ENCODE measurements at regions not wholly inside any gene's neighbourhood (a gene's known extent, or its start where the extent isn't known, plus 50 kb on each side); places are given as distances from the start of the nearest gene placed in this dataset.

DNA sequence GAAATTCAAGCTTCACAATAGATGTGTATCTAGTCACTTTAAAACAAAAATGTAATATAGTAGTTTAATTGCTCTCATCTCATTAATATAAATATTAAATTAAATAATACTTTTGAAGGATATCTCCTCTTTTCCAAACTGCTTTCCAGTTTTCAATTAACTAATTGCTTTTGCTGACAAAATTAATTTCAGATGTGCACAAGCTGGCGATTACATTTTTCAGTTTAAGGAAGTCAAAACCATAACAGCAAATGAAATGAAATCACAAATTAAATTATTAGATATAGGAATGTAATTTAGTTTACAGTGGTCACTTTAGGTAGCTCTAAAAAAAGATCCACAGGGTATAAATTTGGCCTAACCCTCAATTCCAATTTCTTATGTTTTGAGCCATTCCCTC, 362.1 kb downstream of the SLC6A15 start:
- Histone ChIP-seq H3K4me3 (no peak overlapping the region), H3K9me3 (no peaks in the 10 kb centered on the region), H3K4me1 (no peaks in the 10 kb centered on the region), H3K36me3 (ENCODE audit: low read depth, missing control alignments) (no peaks in the 10 kb centered on the region), H3K27me3 (no peaks in the 10 kb centered on the region), H3K27ac (no peak overlapping the region)
- TF ChIP-seq POLR2A (IDR thresholded peaks at IDR 0.05) (no peak), CTCF (IDR thresholded peaks at IDR 0.05) (no peak)
- 76 to 83% methylated on average over 1 of the region's 1 CpG for WGBS, 2 donors
- intact Hi-C loops (cut with DNase I; ENCODE audit: low total_unique reads), result no loop called here
- DNase-seq, result no peak

GRCh38 chr12:84542289-84542688, 370.3 kb downstream of the SLC6A15 start:
- no peak for TF ChIP-seq POLR2A (IDR thresholded peaks at IDR 0.05)
- TF ChIP-seq CTCF (IDR thresholded peaks at IDR 0.05), result no peak
- Histone ChIP-seq H3K27ac (no peak overlapping the region), H3K27me3 (no peaks in the 10 kb centered on the region), H3K4me3 (no peak overlapping the region), H3K36me3 (ENCODE audit: low read depth, missing control alignments) (no peaks in the 10 kb centered on the region), H3K4me1 (no peaks in the 10 kb centered on the region), H3K9me3 (no peaks in the 10 kb centered on the region)
- DNase-seq, result no peak
- intact Hi-C loops (cut with DNase I; ENCODE audit: low total_unique reads), result no loop called here

DNA sequence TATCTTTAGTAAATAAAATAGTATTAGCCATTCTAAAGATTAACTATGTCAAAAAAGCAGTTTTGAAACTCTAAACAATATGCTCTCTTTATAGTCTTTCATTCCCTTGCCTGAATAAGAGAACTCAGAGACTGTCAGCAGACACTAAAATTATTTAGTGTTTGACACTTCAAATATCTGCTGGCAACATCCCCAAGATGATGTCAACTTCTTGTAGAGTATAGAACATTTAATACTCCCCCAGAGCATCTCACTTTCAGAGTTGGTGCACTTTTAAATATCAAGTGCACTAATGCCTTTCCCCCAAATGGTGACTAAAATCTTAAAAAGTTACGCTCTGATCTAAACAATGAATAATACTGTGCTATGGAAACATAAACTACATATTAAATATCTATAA, 374.9 kb downstream of the SLC6A15 start:
- DNase-seq, result no peak
- WGBS, 2 donors, result 90 to 96% methylated on average over 1 of the region's 1 CpG
- H3K27ac ChIP-seq, result no peak overlapping the region
- intact Hi-C loops (cut with DNase I; ENCODE audit: low total_unique reads), result no loop called here
- H3K9me3 ChIP-seq, result no peaks in the 10 kb centered on the region
- no peak for TF ChIP-seq CTCF (IDR thresholded peaks at IDR 0.05)
- no peak for TF ChIP-seq POLR2A (IDR thresholded peaks at IDR 0.05)
- H3K4me1 ChIP-seq, result no peaks in the 10 kb centered on the region
- H3K4me3 ChIP-seq, result no peak overlapping the region
- H3K27me3 ChIP-seq, result no peaks in the 10 kb centered on the region
- H3K36me3 ChIP-seq (ENCODE audit: low read depth, missing control alignments), result no peaks in the 10 kb centered on the region

DNA sequence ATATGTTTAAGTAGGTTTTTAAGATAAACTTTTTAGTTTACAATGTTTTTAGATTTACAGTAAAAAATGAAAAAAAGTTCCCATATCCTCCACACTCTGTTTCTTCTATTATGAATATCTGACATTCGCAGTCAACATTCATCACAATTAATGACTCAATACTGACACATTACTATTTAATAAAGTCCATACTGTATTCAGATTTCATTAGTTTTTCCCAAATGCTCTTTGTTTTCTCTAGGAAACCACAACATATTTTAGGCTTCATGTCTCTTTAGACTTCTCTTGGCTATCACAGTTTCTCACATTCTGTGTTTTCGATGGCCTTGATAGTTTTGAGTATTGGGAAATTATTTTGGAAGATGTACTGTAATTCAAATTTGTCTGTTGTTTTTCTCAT, 399.8 kb downstream of the SLC6A15 start:
- Histone ChIP-seq H3K27ac (no peak overlapping the region), H3K36me3 (ENCODE audit: low read depth, missing control alignments) (no peaks in the 10 kb centered on the region), H3K9me3 (no peaks in the 10 kb centered on the region), H3K4me3 (no peak overlapping the region), H3K4me1 (no peaks in the 10 kb centered on the region), H3K27me3 (no peaks in the 10 kb centered on the region)
- TF ChIP-seq POLR2A (IDR thresholded peaks at IDR 0.05), result no peak
- no peak for TF ChIP-seq CTCF (IDR thresholded peaks at IDR 0.05)
- intact Hi-C loops (cut with DNase I; ENCODE audit: low total_unique reads), result no loop called here
- no peak for DNase-seq
- 59 to 73% methylated on average over 2 of the region's 2 CpGs for WGBS, 2 donors

DNA sequence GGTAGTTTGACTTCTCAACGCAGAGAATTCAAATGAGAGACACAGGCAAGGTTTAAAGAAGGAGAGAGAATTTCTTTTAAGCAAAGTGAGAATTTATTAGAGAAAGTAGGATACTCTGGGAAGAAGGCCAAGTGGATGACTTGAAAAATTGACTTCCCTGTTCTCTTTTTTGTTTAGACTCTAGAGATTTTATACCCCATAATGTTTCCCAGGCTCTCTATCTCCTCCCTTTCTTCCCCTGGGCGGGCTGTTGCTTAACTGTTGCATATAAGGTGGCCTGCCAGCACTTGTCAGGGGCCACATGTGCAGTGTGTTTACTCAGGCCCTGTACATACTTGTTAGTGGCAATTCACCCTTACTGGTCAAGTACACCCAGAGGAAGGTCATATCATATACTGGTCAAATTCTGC, 403.7 kb downstream of the SLC6A15 start:
- Histone ChIP-seq H3K4me3 (no peak overlapping the region), H3K27me3 (no peaks in the 10 kb centered on the region), H3K9me3 (no peaks in the 10 kb centered on the region), H3K36me3 (ENCODE audit: low read depth, missing control alignments) (no peaks in the 10 kb centered on the region), H3K4me1 (no peaks in the 10 kb centered on the region), H3K27ac (no peak overlapping the region)
- no peak for DNase-seq
- no peak for TF ChIP-seq CTCF (IDR thresholded peaks at IDR 0.05)
- no peak for TF ChIP-seq POLR2A (IDR thresholded peaks at IDR 0.05)
- intact Hi-C loops (cut with DNase I; ENCODE audit: low total_unique reads), result no loop called here
- 44 to 60% methylated on average over 2 of the region's 2 CpGs for WGBS, 2 donors
